ENCODE measurements at regions not wholly inside any gene's neighbourhood (a gene's known extent, or its start where the extent isn't known, plus 50 kb on each side); places are given as distances from the start of the nearest gene placed in this dataset.

- no peak overlapping the region for H3K14ac ChIP-seq (ENCODE audit: low read length in 2 of 2)
- no peak overlapping the region for H3K9ac ChIP-seq (ENCODE audit: low read length)
- WGBS, result 81% methylated on average over 3 of the region's 6 CpGs
- no peak overlapping the region for H2BK15ac ChIP-seq (ENCODE audit: low read depth, poor library complexity, severe bottlenecking)
- H2AFZ ChIP-seq (ENCODE audit: low read depth, low read length), result no peak overlapping the region
- H3K9me3 ChIP-seq (ENCODE audit: control insufficient read depth, low read length), result peaks cover 10% of the 10 kb centered on the region
- H3K27me3 ChIP-seq (ENCODE audit: control insufficient read depth in 1 of 2, insufficient read depth in 1 of 2, low read length in 2 of 2), result no peaks in the 10 kb centered on the region
- no peak for DNase-seq
- no peak overlapping the region for H4K91ac ChIP-seq (ENCODE audit: low read length)
- no peak overlapping the region for H4K8ac ChIP-seq (ENCODE audit: low read length)
- H3K4ac ChIP-seq (ENCODE audit: low read depth in 1 of 2, low read length in 2 of 2), result no peak overlapping the region
- H3K18ac ChIP-seq (ENCODE audit: low read depth in 1 of 2, low read length in 2 of 2), result no peak overlapping the region
- no peaks in the 10 kb centered on the region for H3K79me1 ChIP-seq (replicated peaks; ENCODE audit: low read length, poor library complexity, severe bottlenecking)
- no peak overlapping the region for H2BK120ac ChIP-seq (ENCODE audit: low read depth, low read length)
- H3K4me2 ChIP-seq (ENCODE audit: low read length, poor library complexity, severe bottlenecking), result no peak overlapping the region
- H3K36me3 ChIP-seq (ENCODE audit: control insufficient read depth in 1 of 2, insufficient read depth in 2 of 2, low read depth in 1 of 2, low read length in 2 of 2), result no peaks in the 10 kb centered on the region
- H2BK5ac ChIP-seq (ENCODE audit: low read depth, low read length, poor library complexity, severe bottlenecking), result no peak overlapping the region
- H2AK5ac ChIP-seq (ENCODE audit: low read length, severe bottlenecking), result no peak overlapping the region
- H2BK12ac ChIP-seq (ENCODE audit: low read length in 2 of 2), result no peak overlapping the region
- no peaks in the 10 kb centered on the region for H3K4me1 ChIP-seq (ENCODE audit: control insufficient read depth, insufficient read depth, low read depth, low read length)
- H3K23ac ChIP-seq (ENCODE audit: low read length in 2 of 2), result no peak overlapping the region
- H3K4me3 ChIP-seq (ENCODE audit: insufficient read depth in 1 of 2, low read depth in 1 of 2, low read length in 2 of 2), result no peak overlapping the region
- H3K27ac ChIP-seq (ENCODE audit: low read length, poor library complexity, severe bottlenecking), result no peak overlapping the region
Measured at GRCh38 chrX:7441586-7441985, 293.6 kb upstream of the PUDP start.

- Histone ChIP-seq H3K36me3 (ENCODE audit: control insufficient read depth in 1 of 2, insufficient read depth in 2 of 2, low read depth in 1 of 2, low read length in 2 of 2) (no peaks in the 10 kb centered on the region), H3K4me1 (ENCODE audit: control insufficient read depth, insufficient read depth, low read depth, low read length) (no peaks in the 10 kb centered on the region), H3K9ac (ENCODE audit: low read length) (no peak overlapping the region), H3K23ac (ENCODE audit: low read length in 2 of 2) (no peak overlapping the region), H3K27me3 (ENCODE audit: control insufficient read depth in 1 of 2, insufficient read depth in 1 of 2, low read length in 2 of 2) (no peaks in the 10 kb centered on the region), H3K79me1 (replicated peaks; ENCODE audit: low read length, poor library complexity, severe bottlenecking) (no peaks in the 10 kb centered on the region), H2BK120ac (ENCODE audit: low read depth, low read length) (no peak overlapping the region), H2BK12ac (ENCODE audit: low read length in 2 of 2) (no peak overlapping the region), H4K8ac (ENCODE audit: low read length) (no peak overlapping the region), H3K14ac (ENCODE audit: low read length in 2 of 2) (no peak overlapping the region), H2AFZ (ENCODE audit: low read depth, low read length) (no peak overlapping the region), H2BK15ac (ENCODE audit: low read depth, poor library complexity, severe bottlenecking) (no peak overlapping the region), H2AK5ac (ENCODE audit: low read length, severe bottlenecking) (no peak overlapping the region), H3K4ac (ENCODE audit: low read depth in 1 of 2, low read length in 2 of 2) (no peak overlapping the region), H4K91ac (ENCODE audit: low read length) (no peak overlapping the region), H3K18ac (ENCODE audit: low read depth in 1 of 2, low read length in 2 of 2) (no peak overlapping the region), H3K27ac (ENCODE audit: low read length, poor library complexity, severe bottlenecking) (no peak overlapping the region), H3K9me3 (ENCODE audit: control insufficient read depth, low read length) (peaks cover 18% of the 10 kb centered on the region), H2BK5ac (ENCODE audit: low read depth, low read length, poor library complexity, severe bottlenecking) (no peak overlapping the region), H3K4me3 (ENCODE audit: insufficient read depth in 1 of 2, low read depth in 1 of 2, low read length in 2 of 2) (no peak overlapping the region), H3K4me2 (ENCODE audit: low read length, poor library complexity, severe bottlenecking) (no peak overlapping the region)
- WGBS, result 77% methylated on average over 1 of the region's 2 CpGs
- DNase-seq, result no peak
Measured at GRCh38 chrX:7435822-7436221, 287.9 kb upstream of the PUDP start.

DNA sequence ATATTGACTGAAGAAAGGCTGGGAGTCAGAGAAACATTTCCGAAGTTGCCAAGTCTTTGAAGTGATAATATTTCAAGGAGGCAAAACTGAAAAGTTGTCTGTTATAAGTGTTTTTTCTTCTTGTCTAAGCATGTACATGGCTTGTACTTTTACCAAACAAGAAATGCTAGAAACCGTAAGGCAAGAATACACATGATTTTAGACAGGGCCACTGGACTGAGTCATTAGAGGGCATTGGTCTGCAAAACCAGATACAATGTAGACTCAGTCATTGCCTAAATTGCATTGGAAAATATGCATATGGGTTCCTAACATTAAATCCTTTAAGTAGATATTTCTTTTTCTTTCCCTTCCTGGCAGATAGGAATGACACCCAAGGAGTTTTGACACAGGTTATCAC, 284.9 kb upstream of the PUDP start:
- H2BK120ac ChIP-seq (ENCODE audit: low read depth, low read length), result no peak overlapping the region
- H3K18ac ChIP-seq (ENCODE audit: low read depth in 1 of 2, low read length in 2 of 2), result no peak overlapping the region
- no peaks in the 10 kb centered on the region for H3K4me1 ChIP-seq (ENCODE audit: control insufficient read depth, insufficient read depth, low read depth, low read length)
- no peak overlapping the region for H3K4me2 ChIP-seq (ENCODE audit: low read length, poor library complexity, severe bottlenecking)
- no peak for DNase-seq
- 100% methylated on average over 1 of the region's 2 CpGs for WGBS
- no peak overlapping the region for H2AFZ ChIP-seq (ENCODE audit: low read depth, low read length)
- no peak overlapping the region for H2BK5ac ChIP-seq (ENCODE audit: low read depth, low read length, poor library complexity, severe bottlenecking)
- no peaks in the 10 kb centered on the region for H3K79me1 ChIP-seq (replicated peaks; ENCODE audit: low read length, poor library complexity, severe bottlenecking)
- no peak overlapping the region for H3K4me3 ChIP-seq (ENCODE audit: insufficient read depth in 1 of 2, low read depth in 1 of 2, low read length in 2 of 2)
- H2AK5ac ChIP-seq (ENCODE audit: low read length, severe bottlenecking), result no peak overlapping the region
- no peak overlapping the region for H2BK12ac ChIP-seq (ENCODE audit: low read length in 2 of 2)
- H3K36me3 ChIP-seq (ENCODE audit: control insufficient read depth in 1 of 2, insufficient read depth in 2 of 2, low read depth in 1 of 2, low read length in 2 of 2), result no peaks in the 10 kb centered on the region
- H3K23ac ChIP-seq (ENCODE audit: low read length in 2 of 2), result no peak overlapping the region
- no peak overlapping the region for H4K91ac ChIP-seq (ENCODE audit: low read length)
- no peak overlapping the region for H3K14ac ChIP-seq (ENCODE audit: low read length in 2 of 2)
- H3K27me3 ChIP-seq (ENCODE audit: control insufficient read depth in 1 of 2, insufficient read depth in 1 of 2, low read length in 2 of 2), result no peaks in the 10 kb centered on the region
- H3K9me3 ChIP-seq (ENCODE audit: control insufficient read depth, low read length), result peaks cover 21% of the 10 kb centered on the region
- no peak overlapping the region for H3K27ac ChIP-seq (ENCODE audit: low read length, poor library complexity, severe bottlenecking)
- no peak overlapping the region for H3K4ac ChIP-seq (ENCODE audit: low read depth in 1 of 2, low read length in 2 of 2)
- no peak overlapping the region for H3K9ac ChIP-seq (ENCODE audit: low read length)
- no peak overlapping the region for H4K8ac ChIP-seq (ENCODE audit: low read length)
- no peak overlapping the region for H2BK15ac ChIP-seq (ENCODE audit: low read depth, poor library complexity, severe bottlenecking)

- DNase-seq, result no peak
- H3K14ac ChIP-seq (ENCODE audit: low read length in 2 of 2), result no peak overlapping the region
- no peak overlapping the region for H2BK120ac ChIP-seq (ENCODE audit: low read depth, low read length)
- no peak overlapping the region for H4K8ac ChIP-seq (ENCODE audit: low read length)
- no peak overlapping the region for H2BK12ac ChIP-seq (ENCODE audit: low read length in 2 of 2)
- WGBS, result no CpG with 5 or more reads among the region's 1 CpG
- H3K9me3 ChIP-seq (ENCODE audit: control insufficient read depth, low read length), result peaks cover 7% of the 10 kb centered on the region
- no peak overlapping the region for H4K91ac ChIP-seq (ENCODE audit: low read length)
- no peak overlapping the region for H3K9ac ChIP-seq (ENCODE audit: low read length)
- H3K79me1 ChIP-seq (replicated peaks; ENCODE audit: low read length, poor library complexity, severe bottlenecking), result no peaks in the 10 kb centered on the region
- H3K23ac ChIP-seq (ENCODE audit: low read length in 2 of 2), result no peak overlapping the region
- H2AFZ ChIP-seq (ENCODE audit: low read depth, low read length), result no peak overlapping the region
- H3K4me1 ChIP-seq (ENCODE audit: control insufficient read depth, insufficient read depth, low read depth, low read length), result no peaks in the 10 kb centered on the region
- no peak overlapping the region for H2BK15ac ChIP-seq (ENCODE audit: low read depth, poor library complexity, severe bottlenecking)
- H3K4me2 ChIP-seq (ENCODE audit: low read length, poor library complexity, severe bottlenecking), result no peak overlapping the region
- no peak overlapping the region for H2AK5ac ChIP-seq (ENCODE audit: low read length, severe bottlenecking)
- H3K27ac ChIP-seq (ENCODE audit: low read length, poor library complexity, severe bottlenecking), result no peak overlapping the region
- no peak overlapping the region for H3K18ac ChIP-seq (ENCODE audit: low read depth in 1 of 2, low read length in 2 of 2)
- no peak overlapping the region for H3K4me3 ChIP-seq (ENCODE audit: insufficient read depth in 1 of 2, low read depth in 1 of 2, low read length in 2 of 2)
- H3K4ac ChIP-seq (ENCODE audit: low read depth in 1 of 2, low read length in 2 of 2), result no peak overlapping the region
- H3K36me3 ChIP-seq (ENCODE audit: control insufficient read depth in 1 of 2, insufficient read depth in 2 of 2, low read depth in 1 of 2, low read length in 2 of 2), result no peaks in the 10 kb centered on the region
- H3K27me3 ChIP-seq (ENCODE audit: control insufficient read depth in 1 of 2, insufficient read depth in 1 of 2, low read length in 2 of 2), result no peaks in the 10 kb centered on the region
- H2BK5ac ChIP-seq (ENCODE audit: low read depth, low read length, poor library complexity, severe bottlenecking), result no peak overlapping the region
Measured at GRCh38 chrX:7420717-7421116, 272.8 kb upstream of the PUDP start.

All from mesenchymal stem cell (in vitro differentiated cells and primary cell).